ENCODE measurements at regions not wholly inside any gene's neighbourhood (a gene's known extent, or its start where the extent isn't known, plus 50 kb on each side); places are given as distances from the start of the nearest gene placed in this dataset.
A peak's percentile ranks its signal among the peaks of the same experiment; 100 is the strongest.

DNA sequence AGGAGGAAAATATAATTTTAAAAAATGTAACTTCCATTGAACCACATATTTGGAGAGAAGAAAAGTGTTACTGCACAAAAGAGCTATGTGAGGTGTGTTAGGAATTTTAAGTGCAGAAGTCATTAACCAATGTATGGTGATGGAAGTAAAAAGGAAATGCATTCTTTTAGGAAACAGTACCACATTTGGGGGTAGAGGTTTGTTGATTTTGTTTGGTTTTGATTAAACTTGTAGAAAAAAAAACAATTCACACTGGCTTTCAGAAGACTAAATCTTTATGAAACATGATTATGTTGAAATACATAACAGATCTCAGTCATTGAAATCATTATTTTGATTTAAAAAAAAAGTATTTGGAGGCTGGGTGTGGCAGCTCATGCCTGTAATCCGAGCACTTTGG lies 1287.0 kb upstream of the GJE1 start:
- H3K9me3 ChIP-seq (ENCODE audit: severe bottlenecking), result no peaks in the 10 kb centered on the region
- DNase-seq (ENCODE audit: low spot score), result no peak
- no peaks in the 10 kb centered on the region for H3K27me3 ChIP-seq (ENCODE audit: insufficient read depth, poor library complexity, severe bottlenecking)
- H3K36me3 ChIP-seq (ENCODE audit: low read depth), result no peaks in the 10 kb centered on the region; the same call in 1 of the 2 replicates
- peaks cover 32% of the 10 kb centered on the region for H3K4me1 ChIP-seq (ENCODE audit: insufficient read depth, poor library complexity, severe bottlenecking)
- peak overlapping the region; percentile 79 for H3K27ac ChIP-seq (ENCODE audit: poor library complexity, severe bottlenecking)
- ATAC-seq (ENCODE audit: low read depth), result no peak
- TF ChIP-seq, protein P1, sequence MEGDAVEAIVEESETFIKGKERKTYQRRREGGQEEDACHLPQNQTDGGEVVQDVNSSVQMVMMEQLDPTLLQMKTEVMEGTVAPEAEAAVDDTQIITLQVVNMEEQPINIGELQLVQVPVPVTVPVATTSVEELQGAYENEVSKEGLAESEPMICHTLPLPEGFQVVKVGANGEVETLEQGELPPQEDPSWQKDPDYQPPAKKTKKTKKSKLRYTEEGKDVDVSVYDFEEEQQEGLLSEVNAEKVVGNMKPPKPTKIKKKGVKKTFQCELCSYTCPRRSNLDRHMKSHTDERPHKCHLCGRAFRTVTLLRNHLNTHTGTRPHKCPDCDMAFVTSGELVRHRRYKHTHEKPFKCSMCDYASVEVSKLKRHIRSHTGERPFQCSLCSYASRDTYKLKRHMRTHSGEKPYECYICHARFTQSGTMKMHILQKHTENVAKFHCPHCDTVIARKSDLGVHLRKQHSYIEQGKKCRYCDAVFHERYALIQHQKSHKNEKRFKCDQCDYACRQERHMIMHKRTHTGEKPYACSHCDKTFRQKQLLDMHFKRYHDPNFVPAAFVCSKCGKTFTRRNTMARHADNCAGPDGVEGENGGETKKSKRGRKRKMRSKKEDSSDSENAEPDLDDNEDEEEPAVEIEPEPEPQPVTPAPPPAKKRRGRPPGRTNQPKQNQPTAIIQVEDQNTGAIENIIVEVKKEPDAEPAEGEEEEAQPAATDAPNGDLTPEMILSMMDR (IDR thresholded peaks at IDR 0.05; ENCODE audit: poor library complexity, severe bottlenecking), result no peak
- no peak overlapping the region for H3K4me3 ChIP-seq (ENCODE audit: severe bottlenecking)

DNA sequence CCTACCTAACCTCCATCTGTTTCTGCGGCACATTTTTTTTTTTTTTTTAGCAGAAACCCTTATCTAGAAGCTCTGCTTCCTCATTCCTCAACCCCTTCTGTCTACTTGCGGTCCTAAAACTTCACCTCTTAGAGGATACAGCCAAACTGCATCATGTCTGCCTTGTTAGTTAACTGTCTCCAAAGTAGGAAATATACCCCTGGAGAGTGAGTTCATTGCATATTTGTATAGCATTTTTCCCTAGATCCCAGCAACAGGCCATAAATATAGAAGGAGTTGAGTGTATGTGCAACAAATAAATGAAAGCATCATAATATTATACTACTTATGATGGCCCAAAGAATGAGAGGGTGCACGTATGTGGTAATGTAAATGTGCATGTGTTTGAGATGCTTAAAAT lies 1288.6 kb upstream of the GJE1 start:
- Histone ChIP-seq H3K36me3 (ENCODE audit: low read depth) (no peaks in the 10 kb centered on the region; the same call in 1 of the 2 replicates), H3K4me1 (ENCODE audit: insufficient read depth, poor library complexity, severe bottlenecking) (peaks cover 26% of the 10 kb centered on the region), H3K27me3 (ENCODE audit: insufficient read depth, poor library complexity, severe bottlenecking) (no peaks in the 10 kb centered on the region), H3K27ac (ENCODE audit: poor library complexity, severe bottlenecking) (no peak overlapping the region), H3K4me3 (ENCODE audit: severe bottlenecking) (no peak overlapping the region), H3K9me3 (ENCODE audit: severe bottlenecking) (no peaks in the 10 kb centered on the region)
- DNase-seq (ENCODE audit: low spot score), result no peak
- TF ChIP-seq, protein P1 (IDR thresholded peaks at IDR 0.05; ENCODE audit: poor library complexity, severe bottlenecking), result no peak
- no peak for ATAC-seq (ENCODE audit: low read depth)

DNA sequence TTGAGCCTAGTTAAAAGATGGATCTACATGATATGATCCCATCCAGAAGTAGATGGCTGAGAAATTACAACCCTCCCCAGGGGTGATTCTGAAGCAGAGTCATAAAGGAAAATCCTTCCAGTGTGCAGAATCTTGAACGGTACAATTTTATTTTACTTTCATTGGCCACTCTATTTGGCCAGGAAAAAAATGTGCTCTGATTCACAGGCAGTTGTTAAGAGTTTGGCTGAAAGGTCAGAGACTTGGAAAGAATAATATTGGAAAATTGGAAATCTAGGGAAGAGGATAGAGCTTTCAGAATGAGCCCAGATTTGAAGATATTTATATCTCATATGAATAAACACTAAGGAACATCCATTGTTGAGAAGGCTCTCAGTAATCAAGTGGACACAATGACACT lies 1299.3 kb upstream of the GJE1 start:
- Histone ChIP-seq H3K4me3 (ENCODE audit: severe bottlenecking) (no peak overlapping the region), H3K27ac (ENCODE audit: poor library complexity, severe bottlenecking) (no peak overlapping the region), H3K9me3 (ENCODE audit: severe bottlenecking) (no peaks in the 10 kb centered on the region), H3K27me3 (ENCODE audit: insufficient read depth, poor library complexity, severe bottlenecking) (no peaks in the 10 kb centered on the region), H3K4me1 (ENCODE audit: insufficient read depth, poor library complexity, severe bottlenecking) (no peaks in the 10 kb centered on the region), H3K36me3 (ENCODE audit: low read depth) (no peaks in the 10 kb centered on the region)
- TF ChIP-seq, protein P1 (IDR thresholded peaks at IDR 0.05; ENCODE audit: poor library complexity, severe bottlenecking), result no peak
- DNase-seq (ENCODE audit: low spot score) (no peak), ATAC-seq (ENCODE audit: low read depth) (no peak)

DNA sequence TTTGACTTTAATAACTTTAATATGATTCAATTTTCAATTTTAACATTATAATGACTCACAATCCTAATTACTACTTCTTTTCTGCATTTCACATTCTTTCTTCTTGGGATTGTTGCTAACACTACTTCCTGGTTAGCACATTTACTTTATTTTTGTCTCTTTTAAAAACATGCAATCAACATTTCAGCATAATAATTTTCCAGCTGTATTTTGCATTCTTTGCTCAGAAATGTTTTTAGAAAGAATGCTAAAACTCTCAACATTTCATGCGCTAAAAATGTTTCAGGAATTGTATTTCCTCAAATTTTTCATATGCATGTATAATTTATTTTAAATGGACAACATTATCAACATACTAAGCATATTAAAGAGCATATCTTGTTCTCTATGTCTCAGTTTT lies 1302.1 kb upstream of the GJE1 start:
- Histone ChIP-seq H3K27ac (ENCODE audit: poor library complexity, severe bottlenecking) (no peak overlapping the region), H3K9me3 (ENCODE audit: severe bottlenecking) (no peaks in the 10 kb centered on the region), H3K4me3 (ENCODE audit: severe bottlenecking) (no peak overlapping the region), H3K36me3 (ENCODE audit: low read depth) (no peaks in the 10 kb centered on the region), H3K27me3 (ENCODE audit: insufficient read depth, poor library complexity, severe bottlenecking) (no peaks in the 10 kb centered on the region), H3K4me1 (ENCODE audit: insufficient read depth, poor library complexity, severe bottlenecking) (no peaks in the 10 kb centered on the region)
- no peak for DNase-seq (ENCODE audit: low spot score)
- no peak for ATAC-seq (ENCODE audit: low read depth)
- TF ChIP-seq, protein P1 (IDR thresholded peaks at IDR 0.05; ENCODE audit: poor library complexity, severe bottlenecking), result no peak

DNA sequence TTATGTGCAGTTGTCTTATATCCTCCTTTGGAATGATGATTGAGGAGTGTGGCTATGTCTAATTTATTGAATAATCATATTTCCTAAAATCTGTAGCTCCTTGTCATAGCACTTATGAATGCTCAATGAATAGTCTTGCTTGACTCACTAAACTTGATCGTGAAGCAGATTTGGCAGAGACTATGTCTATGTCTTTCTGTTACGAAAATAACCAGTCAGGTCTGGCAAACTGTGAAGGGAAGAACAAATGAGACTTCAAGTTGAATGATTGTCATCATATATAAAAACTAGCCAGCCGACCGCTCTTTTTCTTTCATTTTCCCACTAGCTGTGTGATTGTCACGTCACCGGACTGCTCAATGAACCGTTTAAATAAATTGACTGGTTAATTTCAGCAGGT lies 1303.9 kb upstream of the GJE1 start:
- Histone ChIP-seq H3K4me3 (ENCODE audit: severe bottlenecking) (no peak overlapping the region), H3K4me1 (ENCODE audit: insufficient read depth, poor library complexity, severe bottlenecking) (no peaks in the 10 kb centered on the region), H3K27ac (ENCODE audit: poor library complexity, severe bottlenecking) (no peak overlapping the region), H3K36me3 (ENCODE audit: low read depth) (no peaks in the 10 kb centered on the region), H3K27me3 (ENCODE audit: insufficient read depth, poor library complexity, severe bottlenecking) (no peaks in the 10 kb centered on the region), H3K9me3 (ENCODE audit: severe bottlenecking) (no peaks in the 10 kb centered on the region)
- no peak for ATAC-seq (ENCODE audit: low read depth)
- TF ChIP-seq, protein P1 (IDR thresholded peaks at IDR 0.05; ENCODE audit: poor library complexity, severe bottlenecking), result no peak
- no peak for DNase-seq (ENCODE audit: low spot score)

Measured in RWPE2 (cell line).